CD4-positive, alpha-beta T cell (primary cell): ENCODE measurements at regions not wholly inside any gene's neighbourhood (a gene's known extent, or its start where the extent isn't known, plus 50 kb on each side); places are given as distances from the start of the nearest gene placed in this dataset.

Source experiments
- ATAC-seq: fragments of 200-7000 bp; cut with Tn5 transposase; one replicate; pipeline ENCODE4 v1.10.0; 2022; ENCODE audit warnings: mild to moderate bottlenecking; ENCODE audit not compliant: poor library complexity
- CTCF ChIA-PET: fragments of 350-600 bp; sonication (Branson Sonifier 250); formaldehyde crosslinking; loops from one replicate; lab custom pipeline; 2021; ENCODE audit warnings: antibody characterized with exemption, inconsistent platforms; lab: Charles Lee
- POLR2A ChIA-PET: fragments of 350-600 bp; sonication (Branson Sonifier 250); formaldehyde crosslinking; loops from one replicate; lab custom pipeline; 2021; ENCODE audit warnings: antibody characterized with exemption, inconsistent platforms; lab: Charles Lee
- DNase-seq, 14 experiments: peaks; one replicate each; pipeline ENCODE4 v3.0.0-alpha.2; 2013 to 2020; ENCODE audit warnings: mixed read lengths in 2 of 14
- H3K27ac ChIP-seq, 2 donors: one replicate each; pipeline versions ENCODE4 v1.5.1 to v1.7.0; 2013; ENCODE audit warnings: low read length in 2 of 2, low read depth in 1 of 2, mild to moderate bottlenecking in 1 of 2
- H3K27me3 ChIP-seq, 2 experiments: 1 replicate in 1 of 2; 2 replicates in 1 of 2; pipeline versions ENCODE4 v1.6.1 to v1.7.0; 2013; ENCODE audit warnings: low read length in 2 of 2, control low read depth in 1 of 2, mild to moderate bottlenecking in 1 of 2, moderate library complexity in 1 of 2; ENCODE audit not compliant: insufficient read depth in 2 of 2, control insufficient read depth in 1 of 2
- H3K36me3 ChIP-seq: one replicate; pipeline ENCODE4 v1.6.1; 2013; ENCODE audit warnings: low read length, control low read depth; ENCODE audit not compliant: insufficient read depth
- H3K4me1 ChIP-seq: one replicate; pipeline ENCODE4 v1.6.1; 2013; ENCODE audit warnings: low read length, control low read depth; ENCODE audit not compliant: insufficient read depth
- H3K4me3 ChIP-seq: one replicate; pipeline ENCODE4 v1.5.1; 2013; ENCODE audit warnings: mild to moderate bottlenecking, low read length, moderate library complexity
- H3K9me3 ChIP-seq, 2 experiments: 1 replicate in 1 of 2; 2 replicates in 1 of 2; pipeline versions ENCODE4 v1.6.1 to v1.7.0; 2013; ENCODE audit warnings: low read length in 2 of 2, mild to moderate bottlenecking in 2 of 2, control low read depth in 1 of 2, moderate library complexity in 1 of 2; ENCODE audit not compliant: control insufficient read depth in 1 of 2, insufficient read depth in 1 of 2
- H3K27ac Mint-ChIP-seq: one replicate; pipeline ENCODE4 v1.8.0; 2020; ENCODE audit warnings: mixed read lengths
- H3K27me3 Mint-ChIP-seq: one replicate; pipeline ENCODE4 v1.8.0; 2021; ENCODE audit warnings: mixed read lengths
- H3K36me3 Mint-ChIP-seq: one replicate; pipeline ENCODE4 v1.8.0; 2021; ENCODE audit warnings: low read depth, mixed read lengths
- H3K4me1 Mint-ChIP-seq: one replicate; pipeline ENCODE4 v1.8.0; 2021; ENCODE audit warnings: low read depth, mixed read lengths
- H3K4me3 Mint-ChIP-seq: one replicate; pipeline ENCODE4 v1.8.0; 2020; ENCODE audit warnings: mild to moderate bottlenecking, mixed read lengths
- H3K9me3 Mint-ChIP-seq: one replicate; pipeline ENCODE4 v1.8.0; 2020; ENCODE audit warnings: mixed read lengths
- CTCF ChIP-seq: fragments of 200-600 bp; IDR thresholded peaks from one replicate; pipeline ENCODE4 v1.8.0; 2022; ENCODE audit warnings: antibody characterized with exemption, mild to moderate bottlenecking
- intact Hi-C, 2 experiments: fragments of 100-400 bp; cut with DNase I in 1 of 2; cut with micrococcal nuclease in 1 of 2; formaldehyde crosslinking; loops; one replicate each; pipeline versions ENCODE4 v1.15.1 to v1.9.0; 2023 to 2025; cut with DNase I, micrococcal nuclease

- no peaks in the 10 kb centered on the region for H3K4me1 ChIP-seq
Observed at GRCh38 chr3:181567311-181568075, 144.2 kb upstream of the SOX2 start.

DNA sequence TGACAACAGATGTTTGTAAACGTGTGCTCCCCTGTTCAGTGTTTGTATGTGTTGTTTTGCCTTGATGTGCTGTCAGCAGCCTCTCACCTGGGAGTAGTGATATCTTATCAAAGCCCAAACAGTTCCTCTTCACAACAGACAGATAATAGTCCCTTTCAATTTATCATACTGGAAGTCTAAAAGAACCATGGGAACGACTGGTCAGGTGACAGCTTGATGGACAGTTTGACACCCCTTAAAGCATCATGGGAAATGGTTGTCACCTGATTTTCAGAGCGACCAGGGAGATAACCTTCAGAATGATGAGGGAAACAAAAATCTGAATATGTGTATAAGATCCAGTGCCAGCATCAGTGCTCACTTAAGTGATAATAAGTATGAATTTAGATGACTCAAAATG is 146.3 kb upstream of the SOX2 start:
- CTCF ChIA-PET: no interaction called here
- Histone ChIP-seq H3K4me3 (no peak overlapping the region), H3K36me3 (no peaks in the 10 kb centered on the region), H3K27me3 (no peaks in the 10 kb centered on the region), H3K4me1 (no peaks in the 10 kb centered on the region), H3K9me3 (no peaks in the 10 kb centered on the region), H3K27ac (no peak overlapping the region)
- no peaks in the 10 kb centered on the region for H3K36me3 Mint-ChIP-seq
- H3K4me1 Mint-ChIP-seq: no peaks in the 10 kb centered on the region
- peaks cover 3% of the 10 kb centered on the region for H3K9me3 Mint-ChIP-seq
- no peaks in the 10 kb centered on the region for H3K27me3 Mint-ChIP-seq
- no peak overlapping the region for H3K4me3 Mint-ChIP-seq
- ATAC-seq: no peak
- TF ChIP-seq CTCF: no peak
- no peak for DNase-seq
- POLR2A ChIA-PET: no interaction called here
- no peak overlapping the region for H3K27ac Mint-ChIP-seq
- intact Hi-C loops: no loop called here

More at GRCh38 chr3:181567311-181568075, 144.2 kb upstream of the SOX2 start:
- DNase-seq (no peak), ATAC-seq (no peak)
- no peak overlapping the region for H3K27ac Mint-ChIP-seq
- H3K36me3 Mint-ChIP-seq: no peaks in the 10 kb centered on the region
- no peak overlapping the region for H3K27ac ChIP-seq
- no peaks in the 10 kb centered on the region for H3K36me3 ChIP-seq
- POLR2A ChIA-PET: no interaction called here
- no peaks in the 10 kb centered on the region for H3K27me3 Mint-ChIP-seq
- no peaks in the 10 kb centered on the region for H3K9me3 ChIP-seq
- H3K27me3 ChIP-seq: no peaks in the 10 kb centered on the region
- H3K4me3 Mint-ChIP-seq: no peak overlapping the region
- TF ChIP-seq CTCF: no peak
- H3K4me1 Mint-ChIP-seq: no peaks in the 10 kb centered on the region
- H3K9me3 Mint-ChIP-seq: no peaks in the 10 kb centered on the region
- intact Hi-C loops: no loop called here
- no peak overlapping the region for H3K4me3 ChIP-seq
- CTCF ChIA-PET: no interaction called here

GRCh38 chr3:181564222-181564621 is 147.5 kb upstream of the SOX2 start:
- H3K4me1 Mint-ChIP-seq: no peaks in the 10 kb centered on the region
- H3K4me3 Mint-ChIP-seq: no peak overlapping the region
- ATAC-seq (no peak), DNase-seq (no peak)
- H3K27me3 Mint-ChIP-seq: no peaks in the 10 kb centered on the region
- TF ChIP-seq CTCF: no peak
- no peaks in the 10 kb centered on the region for H3K36me3 Mint-ChIP-seq
- Histone ChIP-seq H3K27ac (no peak overlapping the region), H3K4me1 (no peaks in the 10 kb centered on the region), H3K27me3 (no peaks in the 10 kb centered on the region), H3K36me3 (no peaks in the 10 kb centered on the region), H3K9me3 (no peaks in the 10 kb centered on the region), H3K4me3 (no peak overlapping the region)
- ChIA-PET POLR2A (no interaction called here), CTCF (no interaction called here)
- peaks cover 3% of the 10 kb centered on the region for H3K9me3 Mint-ChIP-seq
- intact Hi-C loops: no loop called here
- no peak overlapping the region for H3K27ac Mint-ChIP-seq
